ENCODE measurements at regions not wholly inside any gene's neighbourhood (a gene's known extent, or its start where the extent isn't known, plus 50 kb on each side); places are given as distances from the start of the nearest gene placed in this dataset.
"Not testable (repeated sequence)": the region's sequence is repeated elsewhere in the genome, so short reads cannot be mapped to it uniquely, and the experiment has no call there.

GRCh38 chr4:187085339-187085738, 361.7 kb upstream of the FAT1 start:
- no peaks in the 10 kb centered on the region for H3K4me1 ChIP-seq (ENCODE audit: control insufficient read depth in 1 of 2, low read depth in 2 of 2)
- no peaks in the 10 kb centered on the region for H3K36me3 ChIP-seq
- H3K4me3 ChIP-seq = no peak overlapping the region
- no peak overlapping the region for H3K27ac ChIP-seq
- no peaks in the 10 kb centered on the region for H3K27me3 ChIP-seq (replicated peaks; ENCODE audit: insufficient read depth)
- TF ChIP-seq CTCF (IDR thresholded peaks at IDR 0.05) = no peak
- ATAC-seq (ENCODE audit: insufficient number of reproducible peaks, low FRiP score, low read depth) = no peak
- H3K9me3 ChIP-seq = no peaks in the 10 kb centered on the region
- DNase-seq (ENCODE audit: low spot score) = no peak

- Histone ChIP-seq H3K27me3 (replicated peaks; ENCODE audit: insufficient read depth) (no peaks in the 10 kb centered on the region), H3K27ac (no peak overlapping the region), H3K36me3 (no peaks in the 10 kb centered on the region), H3K9me3 (no peaks in the 10 kb centered on the region), H3K4me1 (ENCODE audit: control insufficient read depth in 1 of 2, low read depth in 2 of 2) (no peaks in the 10 kb centered on the region), H3K4me3 (no peak overlapping the region)
- ATAC-seq (ENCODE audit: insufficient number of reproducible peaks, low FRiP score, low read depth) (no peak), DNase-seq (ENCODE audit: low spot score) (no peak)
- no peak for TF ChIP-seq CTCF (IDR thresholded peaks at IDR 0.05)
These were observed 362.5 kb upstream of the FAT1 start for GRCh38 chr4:187086151-187086550.

- TF ChIP-seq CTCF (IDR thresholded peaks at IDR 0.05) = no peak
- ATAC-seq (ENCODE audit: insufficient number of reproducible peaks, low FRiP score, low read depth) (no peak), DNase-seq (ENCODE audit: low spot score) (no peak)
- Histone ChIP-seq H3K27ac (no peak overlapping the region), H3K36me3 (no peaks in the 10 kb centered on the region), H3K4me1 (ENCODE audit: control insufficient read depth in 1 of 2, low read depth in 2 of 2) (no peaks in the 10 kb centered on the region), H3K9me3 (no peaks in the 10 kb centered on the region), H3K27me3 (replicated peaks; ENCODE audit: insufficient read depth) (no peaks in the 10 kb centered on the region), H3K4me3 (no peak overlapping the region)
These were observed 364.6 kb upstream of the FAT1 start for GRCh38 chr4:187088070-187088799.

- H3K4me1 ChIP-seq (ENCODE audit: control insufficient read depth in 1 of 2, low read depth in 2 of 2) = no peaks in the 10 kb centered on the region
- no peak overlapping the region for H3K4me3 ChIP-seq
- H3K9me3 ChIP-seq = no peaks in the 10 kb centered on the region
- no peaks in the 10 kb centered on the region for H3K27me3 ChIP-seq (replicated peaks; ENCODE audit: insufficient read depth)
- ATAC-seq (ENCODE audit: insufficient number of reproducible peaks, low FRiP score, low read depth) (no peak), DNase-seq (ENCODE audit: low spot score) (no peak)
- TF ChIP-seq CTCF (IDR thresholded peaks at IDR 0.05) = no peak
- no peak overlapping the region for H3K27ac ChIP-seq
- H3K36me3 ChIP-seq = no peaks in the 10 kb centered on the region
These were observed 366.7 kb upstream of the FAT1 start for GRCh38 chr4:187090401-187090800.

- not testable (repeated sequence) for H3K36me3 ChIP-seq; H3K27ac ChIP-seq; DNase-seq (ENCODE audit: low spot score); H3K4me3 ChIP-seq; H3K27me3 ChIP-seq (replicated peaks; ENCODE audit: insufficient read depth); ATAC-seq (ENCODE audit: insufficient number of reproducible peaks, low FRiP score, low read depth); H3K4me1 ChIP-seq (ENCODE audit: control insufficient read depth in 1 of 2, low read depth in 2 of 2); H3K9me3 ChIP-seq
These were observed 367.2 kb upstream of the FAT1 start for GRCh38 chr4:187090832-187091231.

GRCh38 chr4:187094144-187094543, 370.5 kb upstream of the FAT1 start:
- peak overlapping the region; percentile 41 for H3K4me3 ChIP-seq
- no peaks in the 10 kb centered on the region for H3K9me3 ChIP-seq
- no peaks in the 10 kb centered on the region for H3K36me3 ChIP-seq
- ATAC-seq (ENCODE audit: insufficient number of reproducible peaks, low FRiP score, low read depth) = no peak
- no peak overlapping the region for H3K27ac ChIP-seq
- H3K4me1 ChIP-seq (ENCODE audit: control insufficient read depth in 1 of 2, low read depth in 2 of 2) = no peaks in the 10 kb centered on the region
- DNase-seq (ENCODE audit: low spot score) = no peak
- no peaks in the 10 kb centered on the region for H3K27me3 ChIP-seq (replicated peaks; ENCODE audit: insufficient read depth)
- TF ChIP-seq CTCF (IDR thresholded peaks at IDR 0.05) = no peak

All from thoracic aorta (tissue), 2 donors.